H1 (cell line): ENCODE measurements at regions not wholly inside any gene's neighbourhood (a gene's known extent, or its start where the extent isn't known, plus 50 kb on each side); places are given as distances from the start of the nearest gene placed in this dataset.

Experiments
- CTCF ChIA-PET: fragments of 300-600 bp; sonication (Branson Sonifier 250); formaldehyde crosslinking; loops from one replicate; lab custom pipeline; 2021; ENCODE audit not compliant: partially characterized antibody; lab: Charles Lee
- POLR2A ChIA-PET: fragments of 300-600 bp; sonication (Branson Sonifier 250); formaldehyde crosslinking; loops from one replicate; lab custom pipeline; 2021; ENCODE audit warnings: inconsistent platforms; ENCODE audit not compliant: partially characterized antibody; lab: Charles Lee
- DNase-seq, 2 experiments: peaks; one replicate each; pipeline versions ENCODE4 v3.0.0 to v3.0.0-alpha.2; 2010 to 2022; ENCODE audit warnings: low spot score in 2 of 2, low read depth in 1 of 2, mixed read lengths in 1 of 2
- FAIRE-seq: peaks from 2 replicates; lab custom pipeline; 2011; peaks lifted over from hg19 to GRCh38; lab: Jason Lieb, UNC
- H2AFZ ChIP-seq: 2 replicates; pipeline ENCODE4 v1.8.1; 2012; ENCODE audit warnings: low read length, inconsistent platforms
- H2AK5ac ChIP-seq: 2 replicates; pipeline ENCODE4 v1.6.1; 2013; ENCODE audit warnings: low read depth, low read length
- H2BK120ac ChIP-seq: replicated peaks from 2 replicates; pipeline ENCODE3; 2013; ENCODE audit warnings: low read depth, low read length, inconsistent platforms
- H2BK12ac ChIP-seq: 2 replicates; pipeline ENCODE4 v1.6.1; 2013; ENCODE audit warnings: low read depth, low read length
- H2BK15ac ChIP-seq: 2 replicates; pipeline ENCODE4 v1.6.1; 2013; ENCODE audit warnings: low read length
- H2BK20ac ChIP-seq: 2 replicates; pipeline ENCODE4 v1.6.1; 2013; ENCODE audit warnings: low read length
- H2BK5ac ChIP-seq: 2 replicates; pipeline ENCODE4 v1.6.1; 2013; ENCODE audit warnings: low read depth, low read length
- H3K14ac ChIP-seq: 2 replicates; pipeline ENCODE4 v1.6.1; 2013; ENCODE audit warnings: inconsistent platforms; ENCODE audit not compliant: insufficient read length
- H3K18ac ChIP-seq: 2 replicates; pipeline ENCODE4 v1.6.1; 2013; ENCODE audit warnings: low read length; ENCODE audit errors: extremely low read depth
- H3K23ac ChIP-seq: 2 replicates; pipeline ENCODE4 v1.6.1; 2013; ENCODE audit warnings: inconsistent platforms; ENCODE audit not compliant: insufficient read length
- H3K23me2 ChIP-seq: 2 replicates; pipeline ENCODE4 v1.6.1; 2013; ENCODE audit warnings: low read depth, low read length
- H3K27ac ChIP-seq: 2 replicates; pipeline ENCODE4 v1.6.1; 2011; ENCODE audit warnings: low read depth, low read length, inconsistent platforms
- H3K27me3 ChIP-seq, 4 experiments: replicated peaks in 1 of 4; 1 replicate in 1 of 4; 2 replicates in 3 of 4; pipeline versions ENCODE4 v1.6.1 to v1.8.1; 2011 to 2013; ENCODE audit warnings: low read length in 3 of 4, mild to moderate bottlenecking in 3 of 4, inconsistent platforms in 2 of 4, mixed read lengths in 2 of 4, moderate library complexity in 1 of 4; ENCODE audit not compliant: control insufficient read depth in 3 of 4, insufficient read depth in 3 of 4; ENCODE audit errors: extremely low read depth in 1 of 4
- H3K36me3 ChIP-seq, 4 experiments: 2 replicates each; pipeline versions ENCODE4 v1.6.1 to v1.8.1; 2011 to 2013; ENCODE audit warnings: mild to moderate bottlenecking in 4 of 4, low read length in 3 of 4, moderate library complexity in 2 of 4, control low read depth in 1 of 4, inconsistent platforms in 1 of 4; ENCODE audit not compliant: insufficient read depth in 4 of 4, control insufficient read depth in 2 of 4
- H3K4ac ChIP-seq: replicated peaks from 2 replicates; pipeline ENCODE3; 2013; ENCODE audit warnings: low read length, low read depth, mixed read lengths, inconsistent platforms; ENCODE audit not compliant: insufficient read length
- H3K4me1 ChIP-seq, 4 experiments: replicated peaks in 1 of 4; 1 replicate in 1 of 4; 2 replicates in 3 of 4; pipeline versions ENCODE4 v1.6.1 to v1.8.1; 2011 to 2013; ENCODE audit warnings: low read length in 3 of 4, inconsistent platforms in 2 of 4, mixed read lengths in 1 of 4; ENCODE audit not compliant: insufficient read depth in 4 of 4, control insufficient read depth in 3 of 4
- H3K4me2 ChIP-seq, 2 experiments: 2 replicates each; pipeline versions ENCODE4 v1.6.1 to v1.8.1; 2011 to 2013; ENCODE audit warnings: low read depth in 2 of 2, low read length in 2 of 2, control low read depth in 1 of 2, inconsistent platforms in 1 of 2, mild to moderate bottlenecking in 1 of 2; ENCODE audit not compliant: insufficient read depth in 1 of 2
- H3K4me3 ChIP-seq, 4 experiments: fragments of 200-600, 300-600 bp in 1 of 4; sonication (generic), shearing (Covaris generic), sonication (Bioruptor Twin) in 1 of 4; 2 replicates each; pipeline versions ENCODE4 v1.5.1 to v1.8.1; 2011 to 2016; ENCODE audit warnings: low read length in 4 of 4, low read depth in 3 of 4, control low read depth in 2 of 4, inconsistent platforms in 2 of 4, mild to moderate bottlenecking in 2 of 4, mixed read lengths in 1 of 4, moderate library complexity in 1 of 4; ENCODE audit not compliant: insufficient read depth in 2 of 4; ENCODE audit errors: extremely low read depth in 1 of 4
- H3K56ac ChIP-seq: replicated peaks from 2 replicates; pipeline ENCODE3; 2013; ENCODE audit warnings: low read depth, mild to moderate bottlenecking, mixed read lengths, low read length, inconsistent platforms; ENCODE audit not compliant: insufficient read length
- H3K79me1 ChIP-seq: 2 replicates; pipeline ENCODE4 v1.6.1; 2013; ENCODE audit warnings: low read depth, low read length, control low read depth
- H3K79me2 ChIP-seq, 2 experiments: 2 replicates each; pipeline versions ENCODE4 v1.6.1 to v1.8.1; 2012 to 2013; ENCODE audit warnings: low read length in 2 of 2, mild to moderate bottlenecking in 2 of 2, inconsistent platforms in 1 of 2; ENCODE audit not compliant: insufficient read depth in 2 of 2, control insufficient read depth in 1 of 2
- H3K9ac ChIP-seq, 4 experiments: replicated peaks in 1 of 4; 1 replicate in 1 of 4; 2 replicates in 3 of 4; pipeline versions ENCODE4 v1.6.1 to v1.8.1; 2011 to 2013; ENCODE audit warnings: low read depth in 3 of 4, low read length in 3 of 4, control low read depth in 2 of 4, mild to moderate bottlenecking in 2 of 4, moderate library complexity in 2 of 4, inconsistent platforms in 1 of 4; ENCODE audit errors: extremely low read depth in 1 of 4
- H3K9me3 ChIP-seq, 2 experiments: 2 replicates each; pipeline versions ENCODE4 v1.6.1 to v1.8.1; 2012 to 2013; ENCODE audit warnings: mild to moderate bottlenecking in 2 of 2, moderate library complexity in 2 of 2, control low read depth in 1 of 2, inconsistent platforms in 1 of 2, low read depth in 1 of 2, low read length in 1 of 2, mixed read lengths in 1 of 2; ENCODE audit not compliant: insufficient read depth in 2 of 2
- H4K20me1 ChIP-seq, 2 experiments: replicated peaks in 1 of 2; 2 replicates each; pipeline versions ENCODE3 to v1.8.1; 2011 to 2013; ENCODE audit warnings: inconsistent platforms in 2 of 2, low read length in 2 of 2, mild to moderate bottlenecking in 1 of 2; ENCODE audit not compliant: insufficient read depth in 2 of 2, control insufficient read depth in 1 of 2
- H4K5ac ChIP-seq: 2 replicates; pipeline ENCODE4 v1.6.1; 2013; ENCODE audit warnings: low read length, low read depth, mixed read lengths, inconsistent platforms; ENCODE audit not compliant: insufficient read length
- H4K8ac ChIP-seq: 2 replicates; pipeline ENCODE4 v1.8.0; 2013; ENCODE audit warnings: mild to moderate bottlenecking, moderate library complexity, low read length, inconsistent platforms; ENCODE audit not compliant: insufficient read depth; ENCODE audit errors: extremely low read depth
- H4K91ac ChIP-seq: replicated peaks from 2 replicates; pipeline ENCODE3; 2013; ENCODE audit warnings: low read length, mixed read lengths, inconsistent platforms; ENCODE audit not compliant: insufficient read length
- E2F6 ChIP-seq: IDR thresholded peaks from 2 replicates; pipeline ENCODE4 v1.6.1; 2012; ENCODE audit warnings: inconsistent platforms
- MAFK ChIP-seq: IDR thresholded peaks from 2 replicates; pipeline ENCODE4 v1.6.1; 2012; ENCODE audit warnings: low read depth, mild to moderate bottlenecking, improper control_type of control experiment, low read length
- PHF8 ChIP-seq: fragments of 200-600 bp; sonication (generic); conservative IDR thresholded peaks from 2 replicates; pipeline ENCODE4 v1.7.1; 2012; ENCODE audit warnings: low read depth, mild to moderate bottlenecking, inconsistent platforms, low read length, moderate library complexity
- SIN3A ChIP-seq, 2 experiments: IDR thresholded peaks in 1 of 2; conservative IDR thresholded peaks in 1 of 2; 2 replicates each; pipeline ENCODE4 v1.6.1; 2011 to 2012; ENCODE audit warnings: low read length in 2 of 2, improper control_type of control experiment in 1 of 2, low read depth in 1 of 2, mild to moderate bottlenecking in 1 of 2
- TAF7 ChIP-seq: optimal IDR thresholded peaks from 2 replicates; pipeline ENCODE3; 2011; ENCODE audit warnings: low read depth, mild to moderate bottlenecking, inconsistent platforms, low read length, moderate library complexity, borderline replicate concordance
- WGBS, 2 experiments: shearing (Covaris generic) in 1 of 2; methylation state at CpG; one replicate each; pipeline versions ENCODE4 v1.1.6 to v1.1.7; 2013 to 2015; ENCODE audit warnings: low lambda C conversion rate in 2 of 2, mixed read lengths in 2 of 2, inconsistent platforms in 1 of 2, low coverage in 1 of 2, missing lambda C conversion rate in 1 of 2; ENCODE audit not compliant: insufficient replicate concordance in 2 of 2, insufficient coverage in 1 of 2, insufficient read length in 1 of 2; ENCODE audit errors: extremely low coverage in 1 of 2, missing lambda C conversion rate in 1 of 2; 5-methylcytosine and 5-hydroxymethylcytosine counted together

- H3K18ac ChIP-seq: no peak overlapping the region
- H3K27ac ChIP-seq: no peak overlapping the region
- H3K9ac ChIP-seq: no peak overlapping the region
- H2BK120ac ChIP-seq: no peak overlapping the region
- POLR2A ChIA-PET: no interaction called here
- H3K4ac ChIP-seq: no peak overlapping the region
- H3K23me2 ChIP-seq: no peaks in the 10 kb centered on the region
- H2BK20ac ChIP-seq: no peak overlapping the region
- peaks cover 0 to 4% of the 10 kb centered on the region in 2 experiments; a peak in 1 of 4 replicates for H3K9me3 ChIP-seq
- no peak overlapping the region for H3K56ac ChIP-seq
- H2AK5ac ChIP-seq: no peak overlapping the region
- H3K27me3 ChIP-seq: no peaks in the 10 kb centered on the region
- H2BK15ac ChIP-seq: no peak overlapping the region
- no peaks in the 10 kb centered on the region for H4K20me1 ChIP-seq
- no peak overlapping the region for H3K14ac ChIP-seq
- no peak overlapping the region for H4K91ac ChIP-seq
- H2BK5ac ChIP-seq: no peak overlapping the region
- H3K36me3 ChIP-seq: no peaks in the 10 kb centered on the region
- no peaks in the 10 kb centered on the region for H3K79me2 ChIP-seq
- no peak for DNase-seq
- FAIRE-seq: no peak
- TF ChIP-seq SIN3A (conservative IDR thresholded peaks at IDR 0.05 in 1 of 2, IDR thresholded peaks at IDR 0.05 in 1 of 2; ENCODE audit: low read depth in 1 of 2, low read length in 2 of 2) (no peak), TAF7 (no peak), MAFK (no peak), E2F6 (no peak), PHF8 (no peak)
- H4K8ac ChIP-seq: no peak overlapping the region
- H2BK12ac ChIP-seq: no peak overlapping the region
- no peaks in the 10 kb centered on the region for H3K4me1 ChIP-seq
- no peak overlapping the region for H3K4me3 ChIP-seq
- no peak overlapping the region for H3K4me2 ChIP-seq
- 95% methylated on average over 1 of the region's 1 CpG; no CpG with 5 or more reads in 1 of the 2 experiments for WGBS, 2 experiments
- no peak overlapping the region for H2AFZ ChIP-seq
- no peak overlapping the region for H4K5ac ChIP-seq
- H3K79me1 ChIP-seq: no peaks in the 10 kb centered on the region
- H3K23ac ChIP-seq: no peak overlapping the region
- CTCF ChIA-PET: no interaction called here
Observed at GRCh38 chr16:26651884-26652283, 414.8 kb upstream of the C16orf82 start.
